Kidney (tissue), 13 donors: ENCODE measurements at regions not wholly inside any gene's neighbourhood (a gene's known extent, or its start where the extent isn't known, plus 50 kb on each side); places are given as distances from the start of the nearest gene placed in this dataset.

Experiments
- DNase-seq, 5 donors: peaks; one replicate each; pipeline ENCODE4 v3.0.0-alpha.2; 2013 to 2020
- FAIRE-seq: peaks from 2 replicates; lab custom pipeline; 2012; peaks lifted over from hg19 to GRCh38; lab: Jason Lieb, UNC
- H3K27ac ChIP-seq, 2 donors: one replicate each; pipeline ENCODE4 v1.7.0; 2013; ENCODE audit warnings: low read depth in 2 of 2, low read length in 2 of 2, inconsistent platforms in 1 of 2
- H3K27me3 ChIP-seq: one replicate; pipeline ENCODE4 v1.7.1; 2013; ENCODE audit warnings: low read length, inconsistent platforms; ENCODE audit not compliant: control insufficient read depth, insufficient read depth
- H3K36me3 ChIP-seq, 3 donors: one replicate each; pipeline versions ENCODE4 v1.7.0 to v1.7.1; 2013; ENCODE audit warnings: low read length in 3 of 3, control low read depth in 1 of 3, inconsistent platforms in 1 of 3; ENCODE audit not compliant: insufficient read depth in 3 of 3, control insufficient read depth in 2 of 3
- H3K4me1 ChIP-seq, 3 donors: one replicate each; pipeline versions ENCODE4 v1.7.0 to v1.7.1; 2013; ENCODE audit warnings: low read length in 3 of 3, inconsistent platforms in 1 of 3, low read depth in 1 of 3; ENCODE audit not compliant: control insufficient read depth in 2 of 3, insufficient read depth in 2 of 3
- H3K4me3 ChIP-seq, 3 donors: one replicate each; pipeline versions ENCODE4 v1.7.0 to v1.8.1; 2013; ENCODE audit warnings: low read length in 3 of 3, control low read depth in 1 of 3, inconsistent platforms in 1 of 3
- H3K9ac ChIP-seq, 3 donors: one replicate each; pipeline versions ENCODE4 v1.7.0 to v1.7.1; 2013; ENCODE audit warnings: low read length in 3 of 3, control low read depth in 1 of 3, inconsistent platforms in 1 of 3
- H3K9me3 ChIP-seq, 3 donors: one replicate each; pipeline versions ENCODE4 v1.7.0 to v1.7.1; 2013; ENCODE audit warnings: low read length in 3 of 3, control low read depth in 1 of 3, inconsistent platforms in 1 of 3; ENCODE audit not compliant: control insufficient read depth in 2 of 3, insufficient read depth in 1 of 3
- CTCF ChIP-seq: IDR thresholded peaks from 3 replicates; pipeline ENCODE4 v1.5.1; 2012; ENCODE audit warnings: mild to moderate bottlenecking, moderate library complexity, borderline replicate concordance; ENCODE audit not compliant: insufficient read depth; ENCODE audit errors: extremely low read depth
- intact Hi-C: fragments of 100-400 bp; cut with DNase I; formaldehyde crosslinking; loops from one replicate; pipeline ENCODE4 v1.11.1; 2022
- donor health status: control.
- donor health status: control.
- donor health status: control.
- donor health status: control.
- donor health status: control.
- donor health status: DM: yes; HTN: yes; CAD: no.
- donor health status: Normal renal cell carcinoma (clear cell type).

GRCh38 chr10:78982726-78983125 lies 86.0 kb upstream of the ZMIZ1 start:
- Histone ChIP-seq H3K36me3 (no peaks in the 10 kb centered on the region), H3K9ac (no peak overlapping the region), H3K27me3 (no peaks in the 10 kb centered on the region), H3K4me1 (peaks cover 0 to under 1% (median 0%) of the 10 kb centered on the region in 3 donors), H3K4me3 (no peak overlapping the region), H3K9me3 (no peaks in the 10 kb centered on the region), H3K27ac (no peak overlapping the region)
- TF ChIP-seq CTCF: no peak
- intact Hi-C loops: no loop called here
- FAIRE-seq (no peak), DNase-seq (no peak)

GRCh38 chr10:78983608-78984007 lies 85.2 kb upstream of the ZMIZ1 start:
- Histone ChIP-seq H3K9ac (no peak overlapping the region), H3K9me3 (no peaks in the 10 kb centered on the region), H3K4me3 (no peak overlapping the region), H3K27ac (no peak overlapping the region), H3K4me1 (no peaks in the 10 kb centered on the region), H3K36me3 (no peaks in the 10 kb centered on the region), H3K27me3 (no peaks in the 10 kb centered on the region)
- DNase-seq (no peak), FAIRE-seq (no peak)
- no peak for TF ChIP-seq CTCF
- intact Hi-C loops: no loop called here

GRCh38 chr10:78985973-78986818 lies 82.6 kb upstream of the ZMIZ1 start:
- H3K9me3 ChIP-seq: no peaks in the 10 kb centered on the region
- no peak for TF ChIP-seq CTCF
- no peak for FAIRE-seq
- no peak overlapping the region for H3K4me3 ChIP-seq
- no peak overlapping the region for H3K27ac ChIP-seq
- H3K9ac ChIP-seq: no peak overlapping the region
- H3K4me1 ChIP-seq: no peaks in the 10 kb centered on the region
- intact Hi-C loops: no loop called here
- H3K36me3 ChIP-seq: no peaks in the 10 kb centered on the region
- no peak for DNase-seq
- H3K27me3 ChIP-seq: no peaks in the 10 kb centered on the region
